Activated CD4-positive, alpha-beta T cell treated with anti-CD3 and anti-CD28 coated beads, Interleukin-10, Interleukin-2, amounts not matched to agents 100 ng/mL and 50 ng/mL, durations not matched to agents 16 hours and 8 hours (primary cell): ENCODE measurements at regions not wholly inside any gene's neighbourhood (a gene's known extent, or its start where the extent isn't known, plus 50 kb on each side); places are given as distances from the start of the nearest gene placed in this dataset.
"Not testable (repeated sequence)": the region's sequence is repeated elsewhere in the genome, so short reads cannot be mapped to it uniquely, and the experiment has no call there.

ENCODE experiments used
- DNase-seq: peaks from one replicate; pipeline ENCODE4 v3.0.0-alpha.2; 2020

DNA sequence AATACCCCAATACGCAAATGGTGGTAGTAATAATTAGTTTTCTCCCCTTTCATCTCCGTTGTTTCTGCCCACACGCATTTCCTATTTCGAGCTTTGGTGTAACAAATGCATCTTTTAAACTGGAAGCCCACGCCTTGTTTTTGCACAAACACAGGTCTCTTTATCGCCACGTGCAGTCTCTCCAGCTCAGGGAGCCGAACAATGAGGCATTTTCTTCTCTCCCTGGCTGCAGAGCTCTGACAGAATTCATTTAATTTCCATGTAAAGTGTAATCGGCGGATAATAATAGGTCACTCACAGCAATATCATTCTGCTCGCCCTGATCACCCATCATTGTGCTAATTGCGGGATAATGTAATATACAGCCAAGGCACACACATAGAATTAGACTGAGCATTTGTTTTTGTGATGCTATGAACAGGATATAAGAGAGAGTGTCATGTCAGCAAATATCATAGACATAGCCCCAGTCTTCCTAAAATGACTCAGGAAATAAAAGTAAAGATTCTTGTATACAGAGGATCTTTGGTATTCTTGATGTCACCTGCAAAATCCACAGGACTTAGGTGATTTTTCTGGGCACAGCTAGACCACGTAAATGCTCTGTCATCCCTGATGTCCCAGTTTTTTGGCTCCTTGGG, 452.6 kb upstream of the CDH11 start:
- DNase-seq = no peak

GRCh38 chr16:65572156-65572555, 450.3 kb upstream of the CDH11 start:
- no peak for DNase-seq

- no peak for DNase-seq
These were observed 448.4 kb upstream of the CDH11 start for GRCh38 chr16:65570261-65570660.

DNA sequence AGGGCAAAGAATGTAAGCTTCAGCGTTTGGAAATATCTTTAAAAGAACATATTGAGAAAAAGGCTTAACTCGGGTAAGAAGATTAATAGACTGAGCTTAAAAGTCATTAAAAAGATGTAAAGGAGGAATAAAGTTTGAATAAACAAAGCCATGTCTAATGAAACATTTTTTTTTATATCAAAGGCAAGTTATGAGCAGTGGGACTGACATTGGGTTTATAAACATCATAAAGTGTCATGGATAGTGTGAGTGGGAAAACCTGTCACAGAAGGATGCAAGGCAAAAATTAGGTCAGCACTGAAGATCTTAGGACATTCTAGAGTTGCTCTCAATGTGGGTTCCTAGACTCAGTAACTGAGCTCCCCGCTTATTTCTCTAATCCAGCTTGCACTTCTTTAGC, 438.0 kb upstream of the CDH11 start:
- no peak for DNase-seq

DNA sequence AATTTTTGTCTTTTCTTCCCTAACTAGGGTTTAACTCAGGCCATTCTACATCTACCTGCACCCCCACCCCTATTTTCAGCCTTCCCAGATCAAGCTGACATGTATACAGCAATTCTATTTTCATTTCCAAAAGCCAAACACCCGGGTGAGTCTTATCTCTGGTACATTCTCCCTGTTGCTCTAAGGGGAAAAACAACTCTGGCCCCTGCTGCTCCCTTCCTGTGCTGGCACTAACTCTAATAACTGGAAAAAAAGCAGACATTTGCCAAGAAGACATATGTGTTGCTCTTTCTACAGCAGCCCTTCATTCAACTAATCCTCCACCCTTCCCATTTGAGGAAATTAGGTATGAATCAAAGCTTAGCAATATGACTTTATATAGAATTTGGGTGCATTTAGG, 427.8 kb upstream of the CDH11 start:
- not testable (repeated sequence) for DNase-seq

DNA sequence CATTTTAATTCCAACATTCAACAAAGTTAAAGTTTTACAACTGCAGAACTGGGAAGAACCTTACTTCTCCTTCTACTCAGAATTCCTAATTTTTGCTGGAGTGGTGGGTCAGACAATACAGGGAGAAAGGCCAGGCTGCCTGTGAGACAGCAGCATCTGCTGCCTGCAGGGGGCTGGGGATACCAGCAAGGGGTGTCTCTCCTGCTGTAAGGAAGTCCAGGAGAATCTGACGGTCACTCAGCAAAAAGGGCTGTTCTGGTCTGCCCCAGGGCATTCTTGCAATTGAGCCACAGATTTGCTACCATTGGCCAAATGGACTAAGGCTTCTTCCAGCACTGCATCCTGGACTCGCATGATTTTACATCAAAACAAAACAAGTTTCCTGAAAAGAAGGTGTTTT, 426.6 kb upstream of the CDH11 start:
- DNase-seq = no peak

DNA sequence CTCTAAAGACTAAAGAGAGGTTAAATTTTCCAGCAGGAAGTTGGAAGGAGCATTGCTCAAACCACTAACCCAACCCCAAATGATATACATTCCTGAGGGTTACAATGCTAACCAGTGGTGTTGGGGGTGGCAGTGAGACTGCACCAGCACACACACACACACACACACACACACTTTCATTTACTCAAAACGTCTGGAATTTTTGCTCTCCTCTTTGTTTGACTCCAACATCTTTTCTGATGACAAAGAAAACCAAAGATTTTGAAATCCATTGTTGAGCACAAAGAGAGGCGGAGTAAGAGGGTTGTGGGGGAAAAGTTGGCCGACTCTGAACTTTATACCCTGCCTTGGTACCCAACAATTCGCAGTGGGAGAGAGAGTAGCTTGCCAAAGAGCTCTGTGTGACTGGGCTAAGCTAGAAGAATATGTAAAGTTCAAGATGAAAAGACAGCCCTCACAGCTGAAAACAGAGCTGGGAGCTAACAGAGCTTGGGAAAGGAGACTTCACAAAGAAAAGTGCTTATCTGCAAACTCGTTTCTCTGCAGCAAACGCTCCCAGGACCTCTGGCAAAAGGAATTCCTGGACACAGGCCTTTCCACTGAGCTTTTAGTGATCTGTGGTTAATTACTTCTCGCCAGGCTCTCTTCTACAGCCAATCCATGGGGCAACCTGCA, 426.0 kb upstream of the CDH11 start:
- DNase-seq = no peak

- DNase-seq = no peak
These were observed 424.5 kb upstream of the CDH11 start for GRCh38 chr16:65546353-65546791.

GRCh38 chr16:65545413-65545956, 423.6 kb upstream of the CDH11 start:
- DNase-seq = no peak

DNA sequence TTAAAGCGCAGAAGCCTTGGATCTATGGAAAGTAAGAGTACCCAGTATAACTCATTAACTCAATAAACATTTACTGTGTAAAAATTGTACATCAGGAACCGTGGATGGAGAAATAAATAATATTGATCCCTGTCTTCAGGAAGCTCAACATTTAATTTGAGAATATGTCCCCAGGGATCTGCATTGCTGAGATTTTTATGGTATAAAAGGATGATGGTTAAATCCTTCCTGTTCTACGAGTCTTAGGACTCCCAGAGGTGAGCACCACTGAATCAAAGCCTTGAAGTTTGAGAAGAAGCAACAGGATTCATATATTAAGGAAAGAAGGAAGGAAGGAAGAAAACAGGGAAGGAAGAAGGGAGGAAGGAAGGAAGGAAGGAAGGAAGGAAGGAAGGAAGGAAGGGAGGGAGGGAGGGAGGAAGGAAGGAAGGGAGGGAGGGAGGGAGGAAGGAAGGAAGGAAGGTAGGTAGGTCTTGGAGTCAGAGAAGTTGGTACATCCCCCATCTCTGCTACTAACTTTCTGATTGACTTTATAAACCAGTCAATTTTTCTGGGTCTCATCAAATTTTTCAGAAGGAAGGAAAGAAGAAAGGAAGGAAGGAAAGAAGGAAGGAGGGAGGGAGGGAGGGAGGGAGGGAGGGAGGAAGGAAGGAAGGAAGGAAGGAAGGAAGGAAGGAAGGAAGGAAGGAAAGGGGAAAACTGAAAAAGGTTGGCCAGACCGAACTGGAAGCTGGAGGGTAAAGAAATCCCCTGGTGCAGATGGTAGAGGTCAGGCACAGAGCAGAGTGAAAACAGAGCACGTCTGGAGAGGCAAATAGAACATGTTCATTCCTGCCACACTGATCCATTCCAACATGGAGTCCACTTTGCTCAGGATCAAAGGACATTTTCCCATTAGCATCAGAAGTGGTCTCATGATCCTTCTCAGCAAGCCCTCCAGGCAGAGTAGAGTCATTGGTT, 422.2 kb upstream of the CDH11 start:
- DNase-seq = no peak

DNA sequence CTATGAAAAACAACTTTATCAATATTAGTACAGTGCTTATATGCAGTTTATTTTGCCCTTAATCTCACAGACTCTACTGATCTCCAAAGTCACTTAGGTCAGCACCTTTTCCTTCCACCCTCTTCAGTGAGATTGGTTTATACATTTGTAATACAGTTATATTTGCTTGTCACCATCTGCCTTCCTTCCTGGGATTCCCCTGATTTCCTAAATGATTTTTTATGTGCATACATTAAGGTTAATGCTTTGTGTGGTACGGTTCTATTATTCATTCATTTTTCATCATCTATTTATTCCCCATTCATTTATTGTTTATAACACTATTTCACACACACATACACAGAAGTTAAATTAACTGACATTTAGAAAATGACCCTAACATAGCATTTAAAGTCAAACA, 419.8 kb upstream of the CDH11 start:
- no peak for DNase-seq

GRCh38 chr16:65540901-65541300, 419.0 kb upstream of the CDH11 start:
- DNase-seq = no peak

- DNase-seq = no peak
These were observed 417.1 kb upstream of the CDH11 start for GRCh38 chr16:65538976-65539375.

DNA sequence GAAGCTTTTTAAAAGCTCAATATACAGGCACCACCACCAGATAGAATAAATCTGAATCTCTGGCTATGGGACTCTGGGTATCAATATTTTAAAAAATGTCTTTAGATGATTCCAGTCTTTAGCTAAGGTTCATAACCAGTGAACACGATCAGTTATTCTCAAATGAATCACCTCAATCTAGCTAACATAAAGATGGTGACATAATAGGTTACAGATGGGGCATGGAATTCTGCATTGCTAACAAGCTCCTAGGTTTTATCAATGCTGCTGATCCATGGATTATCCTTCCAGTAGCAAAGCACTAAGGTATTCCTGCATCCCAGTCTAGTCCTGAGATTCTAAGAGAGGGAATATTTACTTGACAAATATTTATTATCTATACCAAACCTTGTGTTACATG, 415.5 kb upstream of the CDH11 start:
- no peak for DNase-seq

GRCh38 chr16:65534121-65534528, 412.3 kb upstream of the CDH11 start:
- no peak for DNase-seq

- DNase-seq = no peak
These were observed 411.0 kb upstream of the CDH11 start for GRCh38 chr16:65532846-65533245.

- DNase-seq = no peak
These were observed 410.4 kb upstream of the CDH11 start for GRCh38 chr16:65532258-65532657.

DNA sequence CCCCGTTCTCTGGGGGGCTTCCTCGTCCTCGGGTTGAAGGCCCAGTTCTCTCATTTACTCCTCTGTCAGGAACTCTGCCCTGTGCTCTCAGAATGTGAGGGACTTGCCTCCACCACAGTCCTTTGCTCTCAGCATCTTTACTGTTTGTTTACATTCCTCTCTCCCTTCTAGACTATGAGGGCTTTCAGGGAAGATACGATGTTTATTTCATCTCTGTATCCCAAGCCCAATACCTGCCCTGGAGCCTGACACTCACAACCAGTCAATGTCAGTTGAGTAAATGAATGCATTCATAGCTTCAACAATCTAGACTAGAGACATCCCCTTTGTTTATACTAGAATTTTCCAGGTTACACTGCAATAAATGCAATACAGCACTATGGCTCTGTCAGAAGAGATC, 409.6 kb upstream of the CDH11 start:
- DNase-seq = no peak

- DNase-seq = no peak
These were observed 403.8 kb upstream of the CDH11 start for GRCh38 chr16:65525707-65526106.

DNA sequence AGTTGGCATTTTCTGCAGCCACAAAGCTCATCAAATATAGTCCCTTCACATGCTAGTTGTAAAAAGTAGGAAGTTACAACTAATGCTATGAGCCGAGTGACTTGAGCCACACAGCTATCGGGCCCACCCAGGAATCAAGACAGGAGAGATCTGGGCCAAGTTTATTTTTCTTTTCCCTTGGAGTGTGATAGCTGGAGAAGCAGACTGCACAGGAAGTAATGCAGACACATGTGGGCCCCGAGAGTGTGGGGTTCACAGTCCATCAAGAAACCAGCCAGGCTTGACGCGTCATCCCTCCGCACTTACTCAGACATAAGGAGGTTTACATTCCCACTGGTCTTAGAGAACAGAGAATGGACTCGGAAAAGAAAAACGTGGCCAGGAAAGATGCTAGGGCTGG, 403.1 kb upstream of the CDH11 start:
- no peak for DNase-seq

DNA sequence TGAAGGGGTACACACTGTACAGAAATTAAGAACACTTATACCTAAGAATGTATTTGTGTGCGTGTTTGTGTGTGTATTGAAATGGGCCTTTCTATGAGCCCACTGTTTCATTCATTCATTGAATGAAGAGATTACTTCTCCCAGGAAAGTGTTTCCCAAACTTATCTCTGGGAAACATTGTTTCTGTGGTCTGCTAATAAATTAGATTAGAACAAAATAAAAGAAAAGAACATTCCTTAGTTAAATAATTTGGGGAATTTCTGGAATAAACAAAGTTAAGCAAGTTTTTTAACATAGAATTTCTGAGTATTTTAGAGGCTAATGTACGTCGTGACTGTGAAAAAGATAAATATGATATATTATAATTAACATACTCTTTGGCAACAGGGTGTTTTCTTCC, 402.4 kb upstream of the CDH11 start:
- no peak for DNase-seq

DNA sequence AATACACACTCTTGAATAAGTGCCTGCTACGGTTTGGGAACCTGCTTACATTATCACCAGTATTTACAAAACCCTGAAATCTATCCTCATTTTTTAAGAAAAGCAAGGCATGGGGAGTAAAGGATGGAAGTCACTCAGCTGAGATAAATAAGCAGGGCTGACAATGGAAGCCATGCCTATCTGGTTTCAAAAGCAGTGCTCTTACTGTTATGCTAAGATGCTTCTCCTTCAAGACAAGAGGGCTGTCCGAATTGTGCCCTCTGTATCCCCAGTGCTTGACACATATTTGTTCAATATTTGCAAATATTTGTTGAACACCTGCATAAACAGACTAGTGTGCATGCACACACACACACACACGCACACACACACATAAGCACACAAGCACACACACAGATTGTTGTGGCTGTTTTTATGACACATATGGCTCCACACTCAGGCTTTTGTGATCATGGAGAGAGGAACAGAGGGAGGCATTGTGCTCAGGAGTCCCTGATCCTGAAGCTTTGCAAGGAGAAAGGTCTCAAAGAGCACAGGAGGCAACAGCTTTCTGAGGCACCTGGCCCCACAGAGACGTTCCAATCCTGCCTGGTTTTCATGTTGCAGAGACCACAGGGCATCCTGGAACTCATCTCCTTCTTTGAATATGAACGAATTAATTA, 401.6 kb upstream of the CDH11 start:
- DNase-seq = no peak

DNA sequence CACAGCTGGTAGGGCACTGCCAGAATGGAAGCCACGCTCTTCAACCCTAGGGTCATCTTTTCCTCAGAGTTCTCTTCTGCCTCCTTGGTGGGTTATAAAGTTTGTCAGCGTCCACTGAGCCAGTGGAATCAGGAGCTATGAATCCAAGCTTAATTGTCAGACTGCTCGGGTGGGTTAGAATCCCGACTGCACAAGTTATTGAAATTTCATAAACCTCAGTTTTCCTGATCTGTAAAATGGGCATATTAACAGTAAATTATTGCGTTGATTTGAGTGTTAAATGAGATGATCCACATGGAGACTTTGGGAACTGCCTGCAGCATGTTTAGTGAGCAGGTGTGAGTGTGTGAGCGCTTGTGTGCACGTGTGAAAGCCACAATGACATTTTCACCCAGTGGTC, 400.5 kb upstream of the CDH11 start:
- DNase-seq = no peak
